H9 (cell line): ENCODE measurements at regions not wholly inside any gene's neighbourhood (a gene's known extent, or its start where the extent isn't known, plus 50 kb on each side); places are given as distances from the start of the nearest gene placed in this dataset.

Experiments used
- DNase-seq: peaks from one replicate; pipeline ENCODE4 v3.0.0-alpha.2; 2017
- H2AFZ ChIP-seq: one replicate; pipeline ENCODE4 v1.6.1; 2013; ENCODE audit warnings: mild to moderate bottlenecking, low read length, control low read depth, moderate library complexity
- H2AK5ac ChIP-seq: 2 replicates; pipeline ENCODE4 v1.6.1; 2013; ENCODE audit warnings: low read length, control low read depth, mixed read lengths; ENCODE audit not compliant: insufficient read length
- H2BK120ac ChIP-seq: one replicate; pipeline ENCODE4 v1.6.1; 2013; ENCODE audit warnings: low read depth, mild to moderate bottlenecking, low read length, control low read depth, inconsistent platforms; ENCODE audit not compliant: poor library complexity, severe bottlenecking
- H2BK12ac ChIP-seq: 2 replicates; pipeline ENCODE4 v1.6.1; 2013; ENCODE audit warnings: low read length, control low read depth, mixed read lengths, low read depth; ENCODE audit not compliant: insufficient read length
- H2BK15ac ChIP-seq: 2 replicates; pipeline ENCODE4 v1.6.1; 2013; ENCODE audit warnings: low read depth, low read length, control low read depth
- H2BK20ac ChIP-seq: one replicate; pipeline ENCODE4 v1.6.1; 2013; ENCODE audit warnings: low read depth, mild to moderate bottlenecking, low read length, control low read depth, inconsistent platforms; ENCODE audit not compliant: poor library complexity, severe bottlenecking
- H2BK5ac ChIP-seq: 2 replicates; pipeline ENCODE4 v1.6.1; 2013; ENCODE audit warnings: low read length, control low read depth, mixed read lengths; ENCODE audit not compliant: insufficient read length
- H3K14ac ChIP-seq: 2 replicates; pipeline ENCODE4 v1.6.1; 2013; ENCODE audit warnings: low read length, control low read depth; ENCODE audit not compliant: insufficient read depth
- H3K18ac ChIP-seq: 2 replicates; pipeline ENCODE4 v1.6.1; 2013; ENCODE audit warnings: low read depth, mild to moderate bottlenecking, mixed read lengths, low read length, control low read depth; ENCODE audit not compliant: insufficient read length
- H3K23ac ChIP-seq: 2 replicates; pipeline ENCODE4 v1.6.1; 2013; ENCODE audit warnings: low read length, control low read depth, mixed read lengths, low read depth; ENCODE audit not compliant: insufficient read length
- H3K23me2 ChIP-seq: 2 replicates; pipeline ENCODE4 v1.6.1; 2013; ENCODE audit warnings: low read depth, mild to moderate bottlenecking, mixed read lengths, low read length, control low read depth; ENCODE audit not compliant: insufficient read length, poor library complexity, severe bottlenecking
- H3K27ac ChIP-seq: 2 replicates; pipeline ENCODE4 v1.5.1; 2013; ENCODE audit warnings: low read length, control low read depth, mixed read lengths, low read depth; ENCODE audit not compliant: insufficient read length
- H3K27me3 ChIP-seq: 2 replicates; pipeline ENCODE4 v1.6.1; 2013; ENCODE audit warnings: low read length, control low read depth, inconsistent platforms; ENCODE audit not compliant: insufficient read depth
- H3K4ac ChIP-seq: 2 replicates; pipeline ENCODE4 v1.6.1; 2013; ENCODE audit warnings: low read depth, mild to moderate bottlenecking, control low read depth, inconsistent platforms, low read length, moderate library complexity
- H3K4me1 ChIP-seq: 2 replicates; pipeline ENCODE4 v1.6.1; 2013; ENCODE audit warnings: low read length, control low read depth, inconsistent platforms; ENCODE audit not compliant: insufficient read depth
- H3K4me2 ChIP-seq: 2 replicates; pipeline ENCODE4 v1.6.1; 2013; ENCODE audit warnings: low read length, control low read depth, mixed read lengths; ENCODE audit not compliant: insufficient read length, insufficient read depth
- H3K56ac ChIP-seq: 2 replicates; pipeline ENCODE4 v1.6.1; 2013; ENCODE audit warnings: low read depth, mild to moderate bottlenecking, mixed read lengths, low read length, control low read depth; ENCODE audit not compliant: insufficient read length
- H3K79me1 ChIP-seq: 2 replicates; pipeline ENCODE4 v1.6.1; 2013; ENCODE audit warnings: low read depth, mild to moderate bottlenecking, moderate library complexity, low read length, control low read depth, inconsistent platforms; ENCODE audit not compliant: insufficient read depth, poor library complexity, severe bottlenecking
- H3K79me2 ChIP-seq: 2 replicates; pipeline ENCODE4 v1.6.1; 2013; ENCODE audit warnings: low read length, control low read depth, inconsistent platforms; ENCODE audit not compliant: insufficient read depth
- H3K9ac ChIP-seq: 2 replicates; pipeline ENCODE4 v1.6.1; 2013; ENCODE audit warnings: low read length, control low read depth, mixed read lengths; ENCODE audit not compliant: insufficient read length; ENCODE audit errors: extremely low read depth
- H3K9me3 ChIP-seq: one replicate; pipeline ENCODE4 v1.6.1; 2013; ENCODE audit warnings: low read depth, low read length, inconsistent platforms; ENCODE audit not compliant: control insufficient read depth
- H3T11ph ChIP-seq: one replicate; pipeline ENCODE4 v1.6.1; 2013; ENCODE audit warnings: mild to moderate bottlenecking, low read length, control low read depth, inconsistent platforms
- H4K20me1 ChIP-seq: one replicate; pipeline ENCODE4 v1.6.1; 2013; ENCODE audit not compliant: control insufficient read depth, insufficient read length, insufficient read depth
- H4K5ac ChIP-seq: 2 replicates; pipeline ENCODE4 v1.6.1; 2013; ENCODE audit warnings: low read depth, mild to moderate bottlenecking, mixed read lengths, low read length, control low read depth; ENCODE audit not compliant: insufficient read length
- H4K8ac ChIP-seq: replicated peaks from 2 replicates; pipeline ENCODE4 v1.6.1; 2013; ENCODE audit warnings: low read length, control low read depth, mixed read lengths, low read depth; ENCODE audit not compliant: insufficient read length
- H4K91ac ChIP-seq: 2 replicates; pipeline ENCODE4 v1.6.1; 2013; ENCODE audit warnings: low read depth, mild to moderate bottlenecking, moderate library complexity, mixed read lengths, low read length, control low read depth; ENCODE audit not compliant: insufficient read length
- H3K27ac Mint-ChIP-seq, 3 experiments: 2 replicates in 2 of 3; 3 replicates in 1 of 3; pipeline ENCODE4 v1.8.0; 2020 to 2021; ENCODE audit warnings: mixed read lengths in 3 of 3, mild to moderate bottlenecking in 1 of 3, moderate library complexity in 1 of 3
- H3K27me3 Mint-ChIP-seq: 2 replicates; pipeline ENCODE4 v1.8.0; 2021; ENCODE audit warnings: low read depth, mild to moderate bottlenecking, moderate library complexity, mixed read lengths
- H3K36me3 Mint-ChIP-seq, 3 experiments: 2 replicates in 2 of 3; 3 replicates in 1 of 3; pipeline ENCODE4 v1.8.0; 2020 to 2021; ENCODE audit warnings: low read depth in 3 of 3, mixed read lengths in 3 of 3; ENCODE audit not compliant: insufficient read depth in 1 of 3
- H3K4me1 Mint-ChIP-seq, 2 experiments: 2 replicates each; pipeline ENCODE4 v1.8.0; 2020; ENCODE audit warnings: mixed read lengths in 2 of 2
- H3K4me3 Mint-ChIP-seq, 2 experiments: 2 replicates in 1 of 2; 3 replicates in 1 of 2; pipeline ENCODE4 v1.8.0; 2020 to 2021; ENCODE audit warnings: mild to moderate bottlenecking in 2 of 2, mixed read lengths in 2 of 2, moderate library complexity in 1 of 2
- H3K9me3 Mint-ChIP-seq, 2 experiments: 2 replicates in 1 of 2; 3 replicates in 1 of 2; pipeline ENCODE4 v1.8.0; 2020; ENCODE audit warnings: mild to moderate bottlenecking in 2 of 2, mixed read lengths in 2 of 2, moderate library complexity in 1 of 2
- WGBS: extraction: QIAGEN DNeasy Blood & Tissue Kit; methylation state at CpG from one replicate; pipeline ENCODE4 v1.1.7; 2013; ENCODE audit warnings: missing lambda C conversion rate, low lambda C conversion rate, mixed read lengths; ENCODE audit not compliant: insufficient read length; ENCODE audit errors: extremely low coverage; 5-methylcytosine and 5-hydroxymethylcytosine counted together
- TF ChIP-seq, protein P1 (sequence below): fragments of 200-600 bp; sonication (generic); conservative IDR thresholded peaks from 3 replicates; pipeline ENCODE4 v1.8.0; 2021; ENCODE audit warnings: antibody characterized with exemption, mild to moderate bottlenecking

DNA sequence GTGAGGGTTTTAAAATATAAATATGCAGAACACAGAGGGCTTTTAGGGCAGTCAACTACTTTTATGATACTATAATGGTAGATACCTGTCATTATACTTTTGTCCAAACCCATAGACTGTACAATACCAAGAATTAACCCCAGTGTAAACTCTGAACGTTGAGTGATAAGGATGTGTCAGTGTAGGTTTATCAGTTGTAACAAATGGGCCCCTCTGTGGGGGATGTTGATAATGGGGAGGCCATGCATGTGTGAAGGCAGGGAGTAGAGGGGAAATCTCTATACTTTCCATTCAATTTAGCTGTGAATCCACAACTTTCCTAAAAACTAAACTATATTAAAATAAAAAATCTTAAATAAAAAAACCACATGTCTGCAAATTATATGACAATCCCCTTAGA is 193.5 kb upstream of the CAMK1G start:
- no peaks in the 10 kb centered on the region for H3K23me2 ChIP-seq
- no peak overlapping the region for H3K18ac ChIP-seq
- H3K79me2 ChIP-seq: no peaks in the 10 kb centered on the region
- H3K27me3 ChIP-seq: no peaks in the 10 kb centered on the region
- H4K8ac ChIP-seq: no peak overlapping the region
- H3K79me1 ChIP-seq: no peaks in the 10 kb centered on the region
- peaks cover 0 to 6% (median 3%) of the 10 kb centered on the region in 3 experiments; a peak in 2 of 7 replicates for H3K36me3 Mint-ChIP-seq
- no peak overlapping the region for H3K9ac ChIP-seq
- H4K91ac ChIP-seq: no peak overlapping the region
- no peak overlapping the region for H3K56ac ChIP-seq
- H3K4me2 ChIP-seq: no peak overlapping the region
- no peak overlapping the region for H3K4me3 Mint-ChIP-seq
- no peak overlapping the region for H2AFZ ChIP-seq
- H4K20me1 ChIP-seq: no peaks in the 10 kb centered on the region
- no peak overlapping the region for H3K27ac Mint-ChIP-seq
- H2BK12ac ChIP-seq: no peak overlapping the region
- DNase-seq: no peak
- WGBS: no CpG with 5 or more reads among the region's 1 CpG
- H3K4me1 ChIP-seq: peaks cover 7% of the 10 kb centered on the region; the same call in 1 of the 2 replicates
- H3K9me3 Mint-ChIP-seq: no peaks in the 10 kb centered on the region
- H3K27me3 Mint-ChIP-seq: no peaks in the 10 kb centered on the region; the same call in 1 of the 2 replicates
- no peak overlapping the region for H3K27ac ChIP-seq
- no peak overlapping the region for H4K5ac ChIP-seq
- H3K4ac ChIP-seq: no peak overlapping the region
- no peaks in the 10 kb centered on the region for H3K9me3 ChIP-seq
- no peak overlapping the region for H3K14ac ChIP-seq
- H2BK20ac ChIP-seq: no peak overlapping the region
- TF ChIP-seq, protein P1, sequence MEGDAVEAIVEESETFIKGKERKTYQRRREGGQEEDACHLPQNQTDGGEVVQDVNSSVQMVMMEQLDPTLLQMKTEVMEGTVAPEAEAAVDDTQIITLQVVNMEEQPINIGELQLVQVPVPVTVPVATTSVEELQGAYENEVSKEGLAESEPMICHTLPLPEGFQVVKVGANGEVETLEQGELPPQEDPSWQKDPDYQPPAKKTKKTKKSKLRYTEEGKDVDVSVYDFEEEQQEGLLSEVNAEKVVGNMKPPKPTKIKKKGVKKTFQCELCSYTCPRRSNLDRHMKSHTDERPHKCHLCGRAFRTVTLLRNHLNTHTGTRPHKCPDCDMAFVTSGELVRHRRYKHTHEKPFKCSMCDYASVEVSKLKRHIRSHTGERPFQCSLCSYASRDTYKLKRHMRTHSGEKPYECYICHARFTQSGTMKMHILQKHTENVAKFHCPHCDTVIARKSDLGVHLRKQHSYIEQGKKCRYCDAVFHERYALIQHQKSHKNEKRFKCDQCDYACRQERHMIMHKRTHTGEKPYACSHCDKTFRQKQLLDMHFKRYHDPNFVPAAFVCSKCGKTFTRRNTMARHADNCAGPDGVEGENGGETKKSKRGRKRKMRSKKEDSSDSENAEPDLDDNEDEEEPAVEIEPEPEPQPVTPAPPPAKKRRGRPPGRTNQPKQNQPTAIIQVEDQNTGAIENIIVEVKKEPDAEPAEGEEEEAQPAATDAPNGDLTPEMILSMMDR: no peak
- H2BK15ac ChIP-seq: no peak overlapping the region
- no peak overlapping the region for H2BK5ac ChIP-seq
- H3T11ph ChIP-seq: no peak overlapping the region
- H3K23ac ChIP-seq: no peak overlapping the region
- H2AK5ac ChIP-seq: no peak overlapping the region
- no peak overlapping the region for H2BK120ac ChIP-seq
- H3K4me1 Mint-ChIP-seq: peaks cover 40 to 52% of the 10 kb centered on the region in 2 experiments
